ENCODE measurements at regions not wholly inside any gene's neighbourhood (a gene's known extent, or its start where the extent isn't known, plus 50 kb on each side); places are given as distances from the start of the nearest gene placed in this dataset.

DNA sequence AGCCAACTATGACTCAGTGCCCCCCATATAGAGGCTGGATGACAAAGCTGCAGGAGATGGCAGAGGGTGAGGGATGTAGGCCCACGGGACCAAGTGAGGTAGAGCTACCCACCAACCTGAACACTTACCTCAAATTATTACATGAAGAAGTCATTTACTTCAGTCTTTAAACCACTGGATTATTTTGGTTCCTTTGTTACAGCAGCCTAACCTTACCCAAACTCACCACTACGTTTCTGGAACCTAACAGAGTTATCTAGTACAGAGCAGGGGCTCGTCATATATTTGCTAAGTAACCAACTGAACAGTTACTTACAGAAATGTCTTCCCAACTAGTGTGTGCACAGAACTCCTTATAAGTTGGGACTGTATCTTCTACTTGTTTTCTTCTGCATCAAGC is 85.2 kb upstream of the IGF1 start:
- Mint-ChIP-seq H3K4me1 (peaks cover 17% of the 10 kb centered on the region), H3K4me3 (no peak overlapping the region), H3K27ac (no peak overlapping the region), H3K36me3 (ENCODE audit: low read depth) (no peaks in the 10 kb centered on the region), H3K9me3 (peaks cover 9% of the 10 kb centered on the region), H3K27me3 (ENCODE audit: low read depth, poor library complexity) (no peaks in the 10 kb centered on the region)
- TF ChIP-seq, protein P1, sequence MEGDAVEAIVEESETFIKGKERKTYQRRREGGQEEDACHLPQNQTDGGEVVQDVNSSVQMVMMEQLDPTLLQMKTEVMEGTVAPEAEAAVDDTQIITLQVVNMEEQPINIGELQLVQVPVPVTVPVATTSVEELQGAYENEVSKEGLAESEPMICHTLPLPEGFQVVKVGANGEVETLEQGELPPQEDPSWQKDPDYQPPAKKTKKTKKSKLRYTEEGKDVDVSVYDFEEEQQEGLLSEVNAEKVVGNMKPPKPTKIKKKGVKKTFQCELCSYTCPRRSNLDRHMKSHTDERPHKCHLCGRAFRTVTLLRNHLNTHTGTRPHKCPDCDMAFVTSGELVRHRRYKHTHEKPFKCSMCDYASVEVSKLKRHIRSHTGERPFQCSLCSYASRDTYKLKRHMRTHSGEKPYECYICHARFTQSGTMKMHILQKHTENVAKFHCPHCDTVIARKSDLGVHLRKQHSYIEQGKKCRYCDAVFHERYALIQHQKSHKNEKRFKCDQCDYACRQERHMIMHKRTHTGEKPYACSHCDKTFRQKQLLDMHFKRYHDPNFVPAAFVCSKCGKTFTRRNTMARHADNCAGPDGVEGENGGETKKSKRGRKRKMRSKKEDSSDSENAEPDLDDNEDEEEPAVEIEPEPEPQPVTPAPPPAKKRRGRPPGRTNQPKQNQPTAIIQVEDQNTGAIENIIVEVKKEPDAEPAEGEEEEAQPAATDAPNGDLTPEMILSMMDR (IDR thresholded peaks at IDR 0.05), result no peak
- DNase-seq, result no peak

DNA sequence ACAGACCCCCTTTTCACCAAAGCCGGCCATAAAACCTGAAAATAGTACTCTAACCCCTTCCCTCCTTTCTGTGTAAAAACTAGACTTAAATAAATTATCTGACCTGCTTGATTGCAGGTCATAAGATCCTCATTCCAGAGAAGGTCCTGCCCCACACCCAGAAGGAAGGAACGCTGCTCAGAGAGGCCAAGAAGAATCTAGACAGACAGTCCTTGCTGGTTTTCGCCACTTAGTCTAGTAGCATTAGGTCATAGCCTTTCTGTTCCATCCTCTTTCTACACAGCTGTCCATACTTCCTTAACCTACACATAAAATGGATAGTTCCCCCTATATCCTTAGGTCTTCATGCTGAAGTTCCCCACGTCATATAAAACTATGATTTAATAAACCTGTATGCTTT is 83.7 kb upstream of the IGF1 start:
- no peak overlapping the region for H3K27ac Mint-ChIP-seq
- DNase-seq, result no peak
- no peak overlapping the region for H3K4me3 Mint-ChIP-seq
- H3K9me3 Mint-ChIP-seq, result peaks cover 9% of the 10 kb centered on the region
- H3K4me1 Mint-ChIP-seq, result peaks cover 10% of the 10 kb centered on the region
- H3K36me3 Mint-ChIP-seq (ENCODE audit: low read depth), result no peaks in the 10 kb centered on the region
- H3K27me3 Mint-ChIP-seq (ENCODE audit: low read depth, poor library complexity), result peaks cover 3% of the 10 kb centered on the region
- TF ChIP-seq, protein P1 (IDR thresholded peaks at IDR 0.05), result no peak

DNA sequence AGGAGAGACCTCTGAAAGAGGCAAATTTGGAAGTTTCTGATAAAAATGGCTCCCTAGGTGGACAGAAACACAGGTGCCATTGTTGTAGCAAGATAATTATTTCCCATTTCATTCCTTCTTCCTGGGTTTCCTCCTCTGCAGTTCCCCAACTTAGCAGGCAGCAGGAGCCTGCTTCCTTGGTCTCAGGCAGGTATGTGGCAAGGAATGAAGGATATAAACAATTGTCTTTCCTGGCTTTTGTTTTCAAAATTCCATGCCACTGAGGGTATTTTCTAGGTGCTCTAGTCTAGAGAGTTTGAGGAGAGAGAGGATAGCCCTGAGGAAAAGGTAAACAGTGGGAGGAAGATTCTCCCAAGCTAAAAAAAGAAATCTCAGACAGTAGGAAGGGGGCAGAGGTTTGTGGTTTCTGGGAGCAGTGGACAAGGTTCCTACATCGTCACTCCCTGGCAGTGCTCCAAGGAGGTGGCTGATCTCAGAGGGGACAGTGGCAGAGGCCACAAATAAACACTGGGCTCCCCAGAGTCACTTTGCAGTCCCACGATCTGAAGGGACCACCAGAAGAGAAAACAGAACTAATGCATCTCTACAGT is 82.6 kb upstream of the IGF1 start:
- Mint-ChIP-seq H3K27ac (peak overlapping the region; percentile 33), H3K36me3 (ENCODE audit: low read depth) (no peaks in the 10 kb centered on the region), H3K9me3 (peaks cover 9% of the 10 kb centered on the region), H3K4me1 (peaks cover 10% of the 10 kb centered on the region), H3K4me3 (no peak overlapping the region), H3K27me3 (ENCODE audit: low read depth, poor library complexity) (peaks cover 7% of the 10 kb centered on the region)
- no peak for DNase-seq
- TF ChIP-seq, protein P1 (IDR thresholded peaks at IDR 0.05), result no peak

DNA sequence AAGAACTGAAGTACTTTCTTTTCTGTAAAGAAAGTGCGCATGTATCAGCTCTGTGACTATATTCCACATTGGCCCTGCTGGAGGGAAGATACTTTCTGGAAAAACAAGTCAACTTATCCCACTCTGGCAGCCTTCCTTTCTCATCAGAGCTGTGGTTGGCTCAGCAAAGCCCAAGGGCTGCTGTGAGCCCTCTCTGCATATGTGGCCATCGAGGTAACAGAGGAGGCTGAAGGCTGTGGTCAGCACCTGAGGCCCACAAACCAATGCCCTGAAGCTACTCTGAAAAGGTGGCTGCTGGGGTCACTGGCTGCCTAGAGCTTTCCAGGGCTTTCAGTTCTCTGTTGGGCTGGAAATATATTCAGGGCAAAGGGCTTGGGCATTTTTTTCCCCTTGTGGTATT is 70.8 kb upstream of the IGF1 start:
- Mint-ChIP-seq H3K4me3 (no peak overlapping the region), H3K27ac (no peak overlapping the region), H3K27me3 (ENCODE audit: low read depth, poor library complexity) (peaks cover 5% of the 10 kb centered on the region), H3K4me1 (no peaks in the 10 kb centered on the region), H3K9me3 (no peaks in the 10 kb centered on the region), H3K36me3 (ENCODE audit: low read depth) (no peaks in the 10 kb centered on the region)
- no peak for DNase-seq
- TF ChIP-seq, protein P1 (IDR thresholded peaks at IDR 0.05), result no peak

DNA sequence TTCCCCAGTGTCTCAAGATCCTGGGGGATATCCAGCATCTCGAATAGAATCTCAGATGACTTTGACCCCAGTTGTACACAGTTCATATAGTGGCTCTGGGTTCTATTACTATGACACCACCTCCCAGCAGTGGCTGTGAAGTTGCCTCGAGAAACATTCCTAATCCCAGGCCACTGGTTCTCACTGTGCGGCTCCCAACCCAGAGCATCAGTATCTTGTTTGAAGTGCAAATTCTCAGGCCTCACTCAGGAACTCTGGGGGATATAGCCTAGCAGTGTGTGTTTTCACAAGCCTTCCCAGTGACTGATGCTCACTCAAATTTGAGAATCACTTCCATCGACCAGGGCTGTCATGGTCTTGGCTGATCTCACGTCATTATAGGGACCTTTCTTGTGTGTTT is 69.3 kb upstream of the IGF1 start:
- DNase-seq, result no peak
- TF ChIP-seq, protein P1 (IDR thresholded peaks at IDR 0.05), result no peak

DNA sequence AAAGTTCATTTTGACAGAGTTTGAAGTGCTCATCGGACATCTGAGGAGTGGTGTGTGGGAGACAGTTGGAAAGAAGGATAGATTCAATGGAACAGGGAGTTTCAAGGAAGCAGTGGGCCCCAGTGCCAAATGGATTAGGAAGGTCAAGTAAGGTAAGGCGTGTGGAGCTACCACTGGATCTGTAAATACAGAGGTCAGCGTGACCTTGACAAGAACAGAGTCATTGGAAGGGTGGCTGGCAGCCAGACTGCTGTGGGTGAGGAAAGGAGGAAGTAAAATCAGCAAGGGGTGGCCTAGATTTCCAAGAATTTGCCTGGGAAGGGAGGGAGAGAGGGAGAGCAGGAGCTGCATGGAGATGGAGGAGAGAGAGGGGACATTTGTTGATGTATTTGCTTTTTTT is 68.2 kb upstream of the IGF1 start:
- H3K27ac Mint-ChIP-seq, result no peak overlapping the region
- H3K4me1 Mint-ChIP-seq, result no peaks in the 10 kb centered on the region
- peaks cover 3% of the 10 kb centered on the region for H3K27me3 Mint-ChIP-seq (ENCODE audit: low read depth, poor library complexity)
- TF ChIP-seq, protein P1 (IDR thresholded peaks at IDR 0.05), result no peak
- H3K4me3 Mint-ChIP-seq, result no peak overlapping the region
- H3K9me3 Mint-ChIP-seq, result no peaks in the 10 kb centered on the region
- H3K36me3 Mint-ChIP-seq (ENCODE audit: low read depth), result no peaks in the 10 kb centered on the region
- DNase-seq, result no peak

More for the DNA sequence above, 69.3 kb upstream of the IGF1 start:
- Mint-ChIP-seq H3K4me3 (no peak overlapping the region), H3K27ac (no peak overlapping the region), H3K27me3 (ENCODE audit: low read depth, poor library complexity) (no peaks in the 10 kb centered on the region), H3K4me1 (no peaks in the 10 kb centered on the region), H3K36me3 (ENCODE audit: low read depth) (no peaks in the 10 kb centered on the region), H3K9me3 (no peaks in the 10 kb centered on the region)
